Kidney epithelial cell (primary cell): ENCODE measurements at regions not wholly inside any gene's neighbourhood (a gene's known extent, or its start where the extent isn't known, plus 50 kb on each side); places are given as distances from the start of the nearest gene placed in this dataset.

Experiments
- DNase-seq: peaks from one replicate; pipeline ENCODE4 v3.0.0-alpha.2; 2010; ENCODE audit warnings: low read depth
- H3K27me3 ChIP-seq: 2 replicates; pipeline ENCODE4 v1.6.0; 2011; ENCODE audit warnings: low read length; ENCODE audit not compliant: control insufficient read depth, insufficient read depth
- H3K36me3 ChIP-seq: 2 replicates; pipeline ENCODE4 v1.5.1; 2011; ENCODE audit warnings: low read length; ENCODE audit not compliant: control insufficient read depth, insufficient read depth
- H3K4me3 ChIP-seq: 2 replicates; pipeline ENCODE4 v1.5.1; 2011; ENCODE audit warnings: low read depth, mild to moderate bottlenecking, control low read depth, low read length
- TF ChIP-seq, protein P1 (sequence below): IDR thresholded peaks from 2 replicates; pipeline ENCODE4 v1.5.1; 2011; ENCODE audit warnings: mild to moderate bottlenecking, moderate library complexity, low read length, control low read depth, inconsistent platforms; ENCODE audit not compliant: insufficient read depth, poor library complexity, severe bottlenecking

GRCh38 chr5:38680094-38680825 is 123.8 kb upstream of the LIFR start:
- DNase-seq: no peak
- Histone ChIP-seq H3K4me3 (no peak overlapping the region), H3K27me3 (no peaks in the 10 kb centered on the region), H3K36me3 (no peaks in the 10 kb centered on the region)
- TF ChIP-seq, protein P1, sequence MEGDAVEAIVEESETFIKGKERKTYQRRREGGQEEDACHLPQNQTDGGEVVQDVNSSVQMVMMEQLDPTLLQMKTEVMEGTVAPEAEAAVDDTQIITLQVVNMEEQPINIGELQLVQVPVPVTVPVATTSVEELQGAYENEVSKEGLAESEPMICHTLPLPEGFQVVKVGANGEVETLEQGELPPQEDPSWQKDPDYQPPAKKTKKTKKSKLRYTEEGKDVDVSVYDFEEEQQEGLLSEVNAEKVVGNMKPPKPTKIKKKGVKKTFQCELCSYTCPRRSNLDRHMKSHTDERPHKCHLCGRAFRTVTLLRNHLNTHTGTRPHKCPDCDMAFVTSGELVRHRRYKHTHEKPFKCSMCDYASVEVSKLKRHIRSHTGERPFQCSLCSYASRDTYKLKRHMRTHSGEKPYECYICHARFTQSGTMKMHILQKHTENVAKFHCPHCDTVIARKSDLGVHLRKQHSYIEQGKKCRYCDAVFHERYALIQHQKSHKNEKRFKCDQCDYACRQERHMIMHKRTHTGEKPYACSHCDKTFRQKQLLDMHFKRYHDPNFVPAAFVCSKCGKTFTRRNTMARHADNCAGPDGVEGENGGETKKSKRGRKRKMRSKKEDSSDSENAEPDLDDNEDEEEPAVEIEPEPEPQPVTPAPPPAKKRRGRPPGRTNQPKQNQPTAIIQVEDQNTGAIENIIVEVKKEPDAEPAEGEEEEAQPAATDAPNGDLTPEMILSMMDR: no peak

GRCh38 chr5:38681029-38681706 is 124.7 kb upstream of the LIFR start:
- TF ChIP-seq, protein P1: no peak
- no peaks in the 10 kb centered on the region for H3K36me3 ChIP-seq
- H3K4me3 ChIP-seq: no peak overlapping the region
- no peak for DNase-seq
- no peaks in the 10 kb centered on the region for H3K27me3 ChIP-seq

DNA sequence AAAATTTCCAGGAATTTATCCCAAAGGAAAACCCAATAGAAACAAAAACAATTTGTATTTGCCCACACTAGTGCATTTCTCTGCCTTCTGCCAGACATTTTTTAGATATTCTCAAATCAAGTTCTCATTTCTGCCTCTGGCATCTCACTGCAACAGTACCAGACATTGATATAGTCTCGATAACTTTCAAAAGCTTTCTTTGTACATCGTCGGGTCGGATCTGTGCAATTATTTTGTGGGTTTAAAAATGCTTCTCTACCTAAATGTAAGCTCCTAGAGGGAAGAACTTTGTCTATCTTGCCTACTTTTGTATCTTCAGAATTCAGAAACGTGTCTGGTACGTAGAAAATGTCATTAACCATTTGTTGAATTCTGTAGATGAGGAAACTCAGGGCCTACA is 125.5 kb upstream of the LIFR start:
- DNase-seq: no peak
- TF ChIP-seq, protein P1: no peak
- no peaks in the 10 kb centered on the region for H3K36me3 ChIP-seq

DNA sequence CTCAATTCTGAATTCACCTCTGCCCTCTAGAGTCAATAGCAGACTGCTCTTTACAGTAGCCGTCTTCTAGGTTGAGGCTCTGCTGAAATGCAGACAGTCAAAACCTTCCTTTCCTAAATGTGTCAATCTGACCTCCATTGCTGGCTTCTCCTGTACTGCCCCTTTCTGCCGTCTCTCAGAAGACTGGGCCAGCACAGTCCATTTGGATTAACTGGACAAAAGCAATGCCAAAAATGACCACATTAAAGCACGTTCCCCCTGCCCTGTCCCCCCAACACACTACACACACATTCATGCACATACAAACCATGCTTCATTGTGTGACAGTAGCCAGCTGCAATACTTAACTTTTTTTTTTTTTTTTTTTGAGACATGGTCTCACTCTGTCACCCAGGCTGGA is 130.2 kb upstream of the LIFR start:
- TF ChIP-seq, protein P1: no peak
- DNase-seq: no peak
- Histone ChIP-seq H3K4me3 (no peak overlapping the region), H3K27me3 (no peaks in the 10 kb centered on the region), H3K36me3 (no peaks in the 10 kb centered on the region)

More for the DNA sequence above, 125.5 kb upstream of the LIFR start:
- Histone ChIP-seq H3K27me3 (no peaks in the 10 kb centered on the region), H3K4me3 (no peak overlapping the region)

GRCh38 chr5:38692346-38692745 is 135.9 kb upstream of the LIFR start:
- DNase-seq: no peak
- Histone ChIP-seq H3K36me3 (no peaks in the 10 kb centered on the region), H3K27me3 (no peaks in the 10 kb centered on the region), H3K4me3 (no peak overlapping the region)
- TF ChIP-seq, protein P1: no peak
